LNCAP (cell line): ENCODE measurements at regions not wholly inside any gene's neighbourhood (a gene's known extent, or its start where the extent isn't known, plus 50 kb on each side); places are given as distances from the start of the nearest gene placed in this dataset.

ENCODE experiments used
- TF ChIP-seq, protein P1 (sequence below): fragments of 450-650 bp; IDR thresholded peaks from 2 replicates; pipeline ENCODE4 v1.5.1; 2017; ENCODE audit warnings: mild to moderate bottlenecking

DNA sequence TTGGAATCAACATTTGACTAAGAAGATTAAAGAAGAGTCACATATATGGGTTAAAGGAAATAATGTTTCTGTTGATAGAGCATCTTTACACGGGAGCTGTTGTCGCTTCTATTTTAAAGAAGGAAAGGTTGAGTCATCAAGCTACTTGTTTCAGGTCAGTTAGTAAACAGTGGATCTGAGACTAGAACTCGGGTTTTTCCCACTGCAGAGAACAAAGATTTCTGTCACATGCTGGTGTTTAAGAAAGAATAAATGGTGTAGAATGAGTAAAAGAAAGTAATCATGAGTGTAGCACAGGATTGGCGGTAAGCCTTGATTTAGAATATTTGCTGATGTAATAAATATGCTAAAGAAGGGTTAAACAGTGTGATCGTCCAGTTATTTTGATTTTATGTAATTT, 455.5 kb downstream of the AEBP2 start:
- TF ChIP-seq, protein P1, sequence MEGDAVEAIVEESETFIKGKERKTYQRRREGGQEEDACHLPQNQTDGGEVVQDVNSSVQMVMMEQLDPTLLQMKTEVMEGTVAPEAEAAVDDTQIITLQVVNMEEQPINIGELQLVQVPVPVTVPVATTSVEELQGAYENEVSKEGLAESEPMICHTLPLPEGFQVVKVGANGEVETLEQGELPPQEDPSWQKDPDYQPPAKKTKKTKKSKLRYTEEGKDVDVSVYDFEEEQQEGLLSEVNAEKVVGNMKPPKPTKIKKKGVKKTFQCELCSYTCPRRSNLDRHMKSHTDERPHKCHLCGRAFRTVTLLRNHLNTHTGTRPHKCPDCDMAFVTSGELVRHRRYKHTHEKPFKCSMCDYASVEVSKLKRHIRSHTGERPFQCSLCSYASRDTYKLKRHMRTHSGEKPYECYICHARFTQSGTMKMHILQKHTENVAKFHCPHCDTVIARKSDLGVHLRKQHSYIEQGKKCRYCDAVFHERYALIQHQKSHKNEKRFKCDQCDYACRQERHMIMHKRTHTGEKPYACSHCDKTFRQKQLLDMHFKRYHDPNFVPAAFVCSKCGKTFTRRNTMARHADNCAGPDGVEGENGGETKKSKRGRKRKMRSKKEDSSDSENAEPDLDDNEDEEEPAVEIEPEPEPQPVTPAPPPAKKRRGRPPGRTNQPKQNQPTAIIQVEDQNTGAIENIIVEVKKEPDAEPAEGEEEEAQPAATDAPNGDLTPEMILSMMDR, result no peak

GRCh38 chr12:19895246-19896020, 456.1 kb downstream of the AEBP2 start:
- TF ChIP-seq, protein P1, result no peak

DNA sequence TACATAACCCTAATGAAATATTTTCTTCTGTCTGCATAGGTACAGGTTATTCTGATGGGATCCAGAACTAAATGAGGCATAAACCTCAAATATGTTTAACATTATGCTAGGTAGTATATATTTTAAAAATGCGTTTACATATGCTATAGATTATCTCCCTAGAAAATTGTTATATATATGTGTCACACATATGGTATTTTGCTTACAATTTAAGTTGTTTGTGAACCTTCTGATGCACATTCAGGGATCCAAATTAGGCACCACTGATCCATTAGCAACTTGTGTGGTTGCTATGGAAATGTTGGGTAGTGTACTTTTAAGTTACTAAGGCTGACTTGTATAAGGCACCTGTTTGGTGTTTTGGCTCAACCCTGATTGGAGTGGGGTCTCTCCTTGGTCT, 456.7 kb downstream of the AEBP2 start:
- TF ChIP-seq, protein P1, result no peak

- TF ChIP-seq, protein P1, result no peak
Measured at GRCh38 chr12:19896534-19896933, 457.2 kb downstream of the AEBP2 start.

GRCh38 chr12:19897900-19898408, 458.7 kb downstream of the AEBP2 start:
- TF ChIP-seq, protein P1, result no peak

DNA sequence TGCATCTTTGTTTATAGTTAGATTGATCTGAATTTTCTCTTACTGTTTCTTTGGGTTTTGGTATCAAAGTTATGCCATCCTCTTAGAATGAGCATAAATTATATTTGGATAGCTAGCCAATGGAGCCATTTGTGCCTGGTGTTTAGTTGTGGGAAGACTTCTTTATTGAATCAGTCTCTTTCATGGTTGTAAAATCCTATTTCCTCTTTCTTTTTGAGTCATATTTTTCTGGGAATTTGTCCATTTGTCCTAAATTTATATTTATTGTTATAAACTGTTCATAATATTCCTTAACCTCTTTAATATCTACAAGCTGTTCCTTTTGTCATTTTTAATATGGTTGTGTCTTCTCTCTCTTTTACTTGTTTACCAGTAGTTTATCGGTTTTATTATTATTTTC, 462.5 kb downstream of the AEBP2 start:
- TF ChIP-seq, protein P1, result no peak

DNA sequence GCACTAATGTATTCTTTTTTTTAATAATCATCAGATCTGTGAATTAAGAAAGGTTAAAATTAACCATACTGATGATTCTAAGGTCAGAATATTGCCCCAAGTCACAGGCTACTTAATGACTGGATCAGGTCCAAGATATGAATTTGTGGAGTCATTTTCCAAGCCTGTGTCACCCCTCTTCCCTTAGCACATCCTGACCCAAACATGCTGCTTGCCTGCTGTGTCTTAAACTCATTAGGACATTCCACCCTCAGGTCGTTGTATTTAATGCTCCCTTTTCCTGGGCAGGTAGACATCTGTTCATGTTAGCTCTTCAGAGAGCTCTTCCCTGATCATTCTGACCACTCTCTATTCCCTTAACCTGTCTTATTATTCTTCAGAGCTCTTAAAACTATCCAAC, 463.5 kb upstream of the PDE3A start:
- TF ChIP-seq, protein P1, result no peak

GRCh38 chr12:19908830-19909229, 459.5 kb upstream of the PDE3A start:
- TF ChIP-seq, protein P1, result no peak
